SK-N-SH (cell line): ENCODE measurements at regions not wholly inside any gene's neighbourhood (a gene's known extent, or its start where the extent isn't known, plus 50 kb on each side); places are given as distances from the start of the nearest gene placed in this dataset.

ENCODE experiments used
- CTCF ChIA-PET: fragments of 300-600, 350-600 bp; formaldehyde crosslinking; extraction: SDS; loops from one replicate; lab custom pipeline; 2021; lab: Yijun Ruan, JAX
- POLR2A ChIA-PET: fragments of 350-600 bp; sonication (Branson Sonifier 250); formaldehyde crosslinking; extraction: SDS; loops from one replicate; lab custom pipeline; 2020; ENCODE audit warnings: antibody characterized with exemption, inconsistent platforms; lab: Yijun Ruan, JAX
- DNase-seq: peaks from one replicate; pipeline ENCODE4 v3.0.0; 2012
- H2AFZ ChIP-seq: fragments of 200-600 bp; sonication (generic); 2 replicates; pipeline ENCODE4 v1.8.1; 2016; ENCODE audit warnings: antibody characterized with exemption, mild to moderate bottlenecking, low read depth
- H3F3A ChIP-seq: fragments of 200-600 bp; sonication (generic); replicated peaks from 2 replicates; pipeline ENCODE3; 2016; ENCODE audit warnings: antibody characterized with exemption, mild to moderate bottlenecking; ENCODE audit not compliant: insufficient read depth
- H3K27ac ChIP-seq, 2 experiments: fragments of 200-500 bp in 1 of 2; fragments of 200-600 bp in 1 of 2; sonication (Bioruptor generic) in 1 of 2; sonication (generic), shearing (Covaris generic) in 1 of 2; 2 replicates each; pipeline versions ENCODE4 v1.5.1 to v1.6.1; 2014 to 2016; ENCODE audit warnings: low read depth in 2 of 2, inconsistent platforms in 1 of 2, low read length in 1 of 2, mild to moderate bottlenecking in 1 of 2, mixed read lengths in 1 of 2
- H3K27me3 ChIP-seq: fragments of 200-600 bp; sonication (generic), shearing (Covaris generic); 2 replicates; pipeline ENCODE4 v1.6.1; 2016; ENCODE audit warnings: mixed run types; ENCODE audit not compliant: insufficient read depth
- H3K36me3 ChIP-seq, 2 experiments: fragments of 200-500 bp in 1 of 2; fragments of 200-600 bp in 1 of 2; sonication (Bioruptor generic) in 1 of 2; sonication (generic) in 1 of 2; replicated peaks in 1 of 2; 2 replicates each; pipeline versions ENCODE3 to v1.5.1; 2014 to 2016; ENCODE audit warnings: low read length in 1 of 2, mild to moderate bottlenecking in 1 of 2; ENCODE audit not compliant: insufficient read depth in 2 of 2, control insufficient read depth in 1 of 2
- H3K4me1 ChIP-seq, 2 experiments: fragments of 200-500 bp in 1 of 2; fragments of 200-600 bp in 1 of 2; sonication (Bioruptor generic) in 1 of 2; sonication (generic), shearing (Covaris generic) in 1 of 2; 2 replicates each; pipeline versions ENCODE4 v1.5.1 to v1.6.1; 2014 to 2016; ENCODE audit warnings: low read depth in 1 of 2, low read length in 1 of 2, mixed run types in 1 of 2; ENCODE audit not compliant: insufficient read depth in 2 of 2, control insufficient read depth in 1 of 2
- H3K4me2 ChIP-seq: fragments of 200-600 bp; sonication (generic), shearing (Covaris generic); 2 replicates; pipeline ENCODE4 v1.6.1; 2017; ENCODE audit warnings: mixed run types
- H3K4me3 ChIP-seq, 2 experiments: fragments of 200-500 bp in 1 of 2; fragments of 200-600 bp in 1 of 2; sonication (Bioruptor generic) in 1 of 2; sonication (generic), shearing (Covaris generic) in 1 of 2; 2 replicates each; pipeline versions ENCODE4 v1.5.1 to v1.8.1; 2014 to 2016; ENCODE audit warnings: low read depth in 2 of 2, inconsistent platforms in 1 of 2, low read length in 1 of 2, mild to moderate bottlenecking in 1 of 2, mixed read lengths in 1 of 2, moderate library complexity in 1 of 2
- H3K79me2 ChIP-seq: fragments of 200-600 bp; sonication (generic); 2 replicates; pipeline ENCODE4 v1.8.1; 2017; ENCODE audit warnings: mild to moderate bottlenecking; ENCODE audit not compliant: insufficient read depth
- H3K9ac ChIP-seq: fragments of 200-600 bp; sonication (generic); 2 replicates; pipeline ENCODE4 v1.6.1; 2017; ENCODE audit warnings: mixed run types
- H3K9me2 ChIP-seq: fragments of 200-600 bp; sonication (generic); 2 replicates; pipeline ENCODE4 v1.6.1; 2017; ENCODE audit warnings: mixed run types
- H3K9me3 ChIP-seq: fragments of 200-600 bp; sonication (generic); 2 replicates; pipeline ENCODE4 v1.6.1; 2017; ENCODE audit warnings: mixed run types, mild to moderate bottlenecking, moderate library complexity
- H4K20me1 ChIP-seq: fragments of 200-600 bp; sonication (generic); 2 replicates; pipeline ENCODE4 v1.6.1; 2017; ENCODE audit warnings: mild to moderate bottlenecking, mixed run types; ENCODE audit not compliant: insufficient read depth
- ELF1 ChIP-seq: IDR thresholded peaks from 2 replicates; pipeline ENCODE4 v1.4.0; 2012
- FOXM1 ChIP-seq: IDR thresholded peaks from 2 replicates; pipeline ENCODE4 v1.4.0; 2012; ENCODE audit warnings: low read depth, mild to moderate bottlenecking
- GATA2 ChIP-seq: sonication (generic); formaldehyde crosslinking; IDR thresholded peaks from 2 replicates; pipeline ENCODE4 v1.5.0; 2020; ENCODE audit warnings: mild to moderate bottlenecking, missing genetic modification reagents
- JUND ChIP-seq: IDR thresholded peaks from 2 replicates; pipeline ENCODE4 v1.4.0; 2012
- NFIC ChIP-seq: IDR thresholded peaks from 2 replicates; pipeline ENCODE4 v1.4.0; 2012; ENCODE audit warnings: borderline replicate concordance
- RCOR1 ChIP-seq: fragments of 150-350 bp; IDR thresholded peaks from 2 replicates; pipeline ENCODE4 v1.6.1; 2017; ENCODE audit warnings: antibody characterized with exemption, low read length
- TAF1 ChIP-seq: IDR thresholded peaks from 2 replicates; pipeline ENCODE4 v1.6.1; 2012; ENCODE audit warnings: low read depth, mild to moderate bottlenecking, low read length, moderate library complexity, borderline replicate concordance
- YY1 ChIP-seq: IDR thresholded peaks from 2 replicates; pipeline ENCODE4 v1.4.0; 2012; ENCODE audit warnings: low read depth, mild to moderate bottlenecking
- WGBS: methylation state at CpG from one replicate; pipeline ENCODE4 v1.1.6; 2017; ENCODE audit warnings: low lambda C conversion rate; 5-methylcytosine and 5-hydroxymethylcytosine counted together
- TF ChIP-seq, protein P1 (sequence below): IDR thresholded peaks from 2 replicates; pipeline ENCODE4 v1.6.1; 2012; ENCODE audit warnings: mild to moderate bottlenecking, low read depth, low read length, moderate library complexity
- TF ChIP-seq, protein P2 (sequence below): fragments of 200-600 bp; sonication (generic); IDR thresholded peaks from 2 replicates; pipeline ENCODE4 v1.6.1; 2017; ENCODE audit warnings: antibody characterized with exemption, mild to moderate bottlenecking, moderate library complexity
- TF ChIP-seq, protein P3 (sequence below): IDR thresholded peaks from 2 replicates; pipeline ENCODE4 v1.4.0; 2012; ENCODE audit warnings: low read depth, borderline replicate concordance
- TF ChIP-seq, protein P4 (sequence below): fragments of 150-350 bp; IDR thresholded peaks from 2 replicates; pipeline ENCODE4 v1.6.1; 2016; ENCODE audit warnings: mild to moderate bottlenecking, low read depth, low read length
- TF ChIP-seq, protein P5 (sequence below): IDR thresholded peaks from 2 replicates; pipeline ENCODE4; 2012

DNA sequence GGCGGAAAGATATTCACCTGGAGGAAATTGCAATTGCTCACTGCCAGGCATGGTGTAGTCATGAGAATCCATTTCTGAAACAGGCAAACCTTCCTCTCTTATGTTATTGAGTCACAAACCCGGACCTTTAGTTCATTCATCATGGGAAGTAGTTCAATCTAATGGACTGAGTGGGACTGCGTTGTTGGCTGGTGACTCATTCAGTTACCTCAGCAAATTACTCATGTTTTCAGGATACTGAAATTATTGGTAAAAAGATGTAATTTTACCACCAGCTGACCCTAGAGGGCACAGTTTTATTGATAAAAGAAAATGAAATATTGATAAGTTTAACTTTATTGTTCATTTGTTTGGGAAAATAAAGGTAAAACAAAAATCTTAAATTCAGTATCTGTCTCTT lies 1194.4 kb upstream of the SORCS1 start (continued):
- TF ChIP-seq, protein P1, sequence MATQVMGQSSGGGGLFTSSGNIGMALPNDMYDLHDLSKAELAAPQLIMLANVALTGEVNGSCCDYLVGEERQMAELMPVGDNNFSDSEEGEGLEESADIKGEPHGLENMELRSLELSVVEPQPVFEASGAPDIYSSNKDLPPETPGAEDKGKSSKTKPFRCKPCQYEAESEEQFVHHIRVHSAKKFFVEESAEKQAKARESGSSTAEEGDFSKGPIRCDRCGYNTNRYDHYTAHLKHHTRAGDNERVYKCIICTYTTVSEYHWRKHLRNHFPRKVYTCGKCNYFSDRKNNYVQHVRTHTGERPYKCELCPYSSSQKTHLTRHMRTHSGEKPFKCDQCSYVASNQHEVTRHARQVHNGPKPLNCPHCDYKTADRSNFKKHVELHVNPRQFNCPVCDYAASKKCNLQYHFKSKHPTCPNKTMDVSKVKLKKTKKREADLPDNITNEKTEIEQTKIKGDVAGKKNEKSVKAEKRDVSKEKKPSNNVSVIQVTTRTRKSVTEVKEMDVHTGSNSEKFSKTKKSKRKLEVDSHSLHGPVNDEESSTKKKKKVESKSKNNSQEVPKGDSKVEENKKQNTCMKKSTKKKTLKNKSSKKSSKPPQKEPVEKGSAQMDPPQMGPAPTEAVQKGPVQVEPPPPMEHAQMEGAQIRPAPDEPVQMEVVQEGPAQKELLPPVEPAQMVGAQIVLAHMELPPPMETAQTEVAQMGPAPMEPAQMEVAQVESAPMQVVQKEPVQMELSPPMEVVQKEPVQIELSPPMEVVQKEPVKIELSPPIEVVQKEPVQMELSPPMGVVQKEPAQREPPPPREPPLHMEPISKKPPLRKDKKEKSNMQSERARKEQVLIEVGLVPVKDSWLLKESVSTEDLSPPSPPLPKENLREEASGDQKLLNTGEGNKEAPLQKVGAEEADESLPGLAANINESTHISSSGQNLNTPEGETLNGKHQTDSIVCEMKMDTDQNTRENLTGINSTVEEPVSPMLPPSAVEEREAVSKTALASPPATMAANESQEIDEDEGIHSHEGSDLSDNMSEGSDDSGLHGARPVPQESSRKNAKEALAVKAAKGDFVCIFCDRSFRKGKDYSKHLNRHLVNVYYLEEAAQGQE, result no peak
- TF ChIP-seq YY1, result peak; percentile 53; the same call in 1 of the 2 replicates
- no peak for TF ChIP-seq ELF1
- no peak for TF ChIP-seq TAF1
- TF ChIP-seq NFIC, result peak; percentile 32; the same call in 1 of the 2 replicates
- TF ChIP-seq, protein P2, sequence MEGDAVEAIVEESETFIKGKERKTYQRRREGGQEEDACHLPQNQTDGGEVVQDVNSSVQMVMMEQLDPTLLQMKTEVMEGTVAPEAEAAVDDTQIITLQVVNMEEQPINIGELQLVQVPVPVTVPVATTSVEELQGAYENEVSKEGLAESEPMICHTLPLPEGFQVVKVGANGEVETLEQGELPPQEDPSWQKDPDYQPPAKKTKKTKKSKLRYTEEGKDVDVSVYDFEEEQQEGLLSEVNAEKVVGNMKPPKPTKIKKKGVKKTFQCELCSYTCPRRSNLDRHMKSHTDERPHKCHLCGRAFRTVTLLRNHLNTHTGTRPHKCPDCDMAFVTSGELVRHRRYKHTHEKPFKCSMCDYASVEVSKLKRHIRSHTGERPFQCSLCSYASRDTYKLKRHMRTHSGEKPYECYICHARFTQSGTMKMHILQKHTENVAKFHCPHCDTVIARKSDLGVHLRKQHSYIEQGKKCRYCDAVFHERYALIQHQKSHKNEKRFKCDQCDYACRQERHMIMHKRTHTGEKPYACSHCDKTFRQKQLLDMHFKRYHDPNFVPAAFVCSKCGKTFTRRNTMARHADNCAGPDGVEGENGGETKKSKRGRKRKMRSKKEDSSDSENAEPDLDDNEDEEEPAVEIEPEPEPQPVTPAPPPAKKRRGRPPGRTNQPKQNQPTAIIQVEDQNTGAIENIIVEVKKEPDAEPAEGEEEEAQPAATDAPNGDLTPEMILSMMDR, result peak; percentile 69
- TF ChIP-seq, protein P3, sequence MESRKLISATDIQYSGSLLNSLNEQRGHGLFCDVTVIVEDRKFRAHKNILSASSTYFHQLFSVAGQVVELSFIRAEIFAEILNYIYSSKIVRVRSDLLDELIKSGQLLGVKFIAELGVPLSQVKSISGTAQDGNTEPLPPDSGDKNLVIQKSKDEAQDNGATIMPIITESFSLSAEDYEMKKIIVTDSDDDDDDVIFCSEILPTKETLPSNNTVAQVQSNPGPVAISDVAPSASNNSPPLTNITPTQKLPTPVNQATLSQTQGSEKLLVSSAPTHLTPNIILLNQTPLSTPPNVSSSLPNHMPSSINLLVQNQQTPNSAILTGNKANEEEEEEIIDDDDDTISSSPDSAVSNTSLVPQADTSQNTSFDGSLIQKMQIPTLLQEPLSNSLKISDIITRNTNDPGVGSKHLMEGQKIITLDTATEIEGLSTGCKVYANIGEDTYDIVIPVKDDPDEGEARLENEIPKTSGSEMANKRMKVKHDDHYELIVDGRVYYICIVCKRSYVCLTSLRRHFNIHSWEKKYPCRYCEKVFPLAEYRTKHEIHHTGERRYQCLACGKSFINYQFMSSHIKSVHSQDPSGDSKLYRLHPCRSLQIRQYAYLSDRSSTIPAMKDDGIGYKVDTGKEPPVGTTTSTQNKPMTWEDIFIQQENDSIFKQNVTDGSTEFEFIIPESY, result no peak
- TF ChIP-seq RCOR1, result no peak
- no peak for TF ChIP-seq FOXM1
- peak; percentile 96 for TF ChIP-seq JUND
- TF ChIP-seq, protein P4, sequence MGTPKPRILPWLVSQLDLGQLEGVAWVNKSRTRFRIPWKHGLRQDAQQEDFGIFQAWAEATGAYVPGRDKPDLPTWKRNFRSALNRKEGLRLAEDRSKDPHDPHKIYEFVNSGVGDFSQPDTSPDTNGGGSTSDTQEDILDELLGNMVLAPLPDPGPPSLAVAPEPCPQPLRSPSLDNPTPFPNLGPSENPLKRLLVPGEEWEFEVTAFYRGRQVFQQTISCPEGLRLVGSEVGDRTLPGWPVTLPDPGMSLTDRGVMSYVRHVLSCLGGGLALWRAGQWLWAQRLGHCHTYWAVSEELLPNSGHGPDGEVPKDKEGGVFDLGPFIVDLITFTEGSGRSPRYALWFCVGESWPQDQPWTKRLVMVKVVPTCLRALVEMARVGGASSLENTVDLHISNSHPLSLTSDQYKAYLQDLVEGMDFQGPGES, result no peak
- TF ChIP-seq, protein P5, sequence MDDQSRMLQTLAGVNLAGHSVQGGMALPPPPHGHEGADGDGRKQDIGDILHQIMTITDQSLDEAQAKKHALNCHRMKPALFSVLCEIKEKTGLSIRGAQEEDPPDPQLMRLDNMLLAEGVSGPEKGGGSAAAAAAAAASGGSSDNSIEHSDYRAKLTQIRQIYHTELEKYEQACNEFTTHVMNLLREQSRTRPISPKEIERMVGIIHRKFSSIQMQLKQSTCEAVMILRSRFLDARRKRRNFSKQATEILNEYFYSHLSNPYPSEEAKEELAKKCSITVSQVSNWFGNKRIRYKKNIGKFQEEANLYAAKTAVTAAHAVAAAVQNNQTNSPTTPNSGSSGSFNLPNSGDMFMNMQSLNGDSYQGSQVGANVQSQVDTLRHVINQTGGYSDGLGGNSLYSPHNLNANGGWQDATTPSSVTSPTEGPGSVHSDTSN, result peak; percentile 76; the same call in 1 of the 2 replicates

DNA sequence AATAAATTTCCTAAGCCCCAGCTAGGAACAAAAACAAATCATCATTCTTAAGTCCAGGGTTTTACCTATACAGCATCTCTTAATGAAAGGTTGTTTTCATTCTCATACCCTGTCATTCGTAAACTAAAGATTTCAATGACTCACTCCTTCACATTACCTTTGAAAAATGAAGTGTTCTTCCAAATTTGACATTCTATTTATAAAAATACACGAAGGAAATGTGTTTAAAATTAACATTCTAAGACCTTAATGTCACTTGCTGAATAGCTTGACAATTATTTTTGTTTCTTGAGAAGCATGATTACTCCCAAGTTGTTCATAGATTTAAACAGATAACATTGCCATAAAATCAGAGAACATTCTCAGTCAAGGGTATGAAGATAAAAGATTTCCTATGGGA lies 1188.3 kb upstream of the SORCS1 start:
- H3K27me3 ChIP-seq, result no peaks in the 10 kb centered on the region
- TF ChIP-seq, protein P5, result no peak
- TF ChIP-seq FOXM1, result no peak
- TF ChIP-seq GATA2, result no peak
- H3K9ac ChIP-seq, result no peak overlapping the region
- no peaks in the 10 kb centered on the region for H3K79me2 ChIP-seq
- WGBS, result 23% methylated on average over 2 of the region's 2 CpGs
- POLR2A ChIA-PET, result no interaction called here
- no peaks in the 10 kb centered on the region for H3F3A ChIP-seq
- H3K9me3 ChIP-seq, result no peaks in the 10 kb centered on the region
- H4K20me1 ChIP-seq, result no peaks in the 10 kb centered on the region
- H3K4me2 ChIP-seq, result no peak overlapping the region
- CTCF ChIA-PET, result no interaction called here
- no peak overlapping the region for H2AFZ ChIP-seq
- H3K4me3 ChIP-seq, result no peak overlapping the region
- H3K36me3 ChIP-seq, result no peaks in the 10 kb centered on the region
- no peak for DNase-seq
- H3K27ac ChIP-seq, result no peak overlapping the region
- H3K4me1 ChIP-seq, result no peaks in the 10 kb centered on the region
- H3K9me2 ChIP-seq, result no peaks in the 10 kb centered on the region
